HG03135 (cell line): ENCODE measurements at regions not wholly inside any gene's neighbourhood (a gene's known extent, or its start where the extent isn't known, plus 50 kb on each side); places are given as distances from the start of the nearest gene placed in this dataset.

Source experiments
- ATAC-seq: cut with Tn5 transposase; IDR thresholded peaks from one replicate; pipeline ENCODE4 v1.9.1; 2021; ENCODE audit warnings: mild to moderate bottlenecking, moderate library complexity; ENCODE audit not compliant: unreplicated experiment

- ATAC-seq = no peak
Measured at GRCh38 chr4:58561170-58561569, 1451.0 kb upstream of the IGFBP7 start.

- ATAC-seq = no peak
Measured at GRCh38 chr4:58560736-58561135, 1450.6 kb upstream of the IGFBP7 start.

- ATAC-seq = no peak
Measured at GRCh38 chr4:58553679-58554078, 1443.5 kb upstream of the IGFBP7 start.

GRCh38 chr4:58553031-58553430, 1442.8 kb upstream of the IGFBP7 start:
- ATAC-seq = no peak

- ATAC-seq = no peak
Measured at GRCh38 chr4:58551676-58552075, 1441.5 kb upstream of the IGFBP7 start.

GRCh38 chr4:58543465-58543864, 1433.3 kb upstream of the IGFBP7 start:
- no peak for ATAC-seq

- no peak for ATAC-seq
Measured at GRCh38 chr4:58541926-58542325, 1431.7 kb upstream of the IGFBP7 start.

- no peak for ATAC-seq
Measured at GRCh38 chr4:58522765-58523382, 1412.7 kb upstream of the IGFBP7 start.

- no peak for ATAC-seq
Measured at GRCh38 chr4:58515226-58515625, 1405.0 kb upstream of the IGFBP7 start.

GRCh38 chr4:58514299-58514698, 1404.1 kb upstream of the IGFBP7 start:
- no peak for ATAC-seq

- ATAC-seq = no peak
Measured at GRCh38 chr4:58510652-58511051, 1400.5 kb upstream of the IGFBP7 start.

- no peak for ATAC-seq
Measured at GRCh38 chr4:58507079-58507478, 1396.9 kb upstream of the IGFBP7 start.

GRCh38 chr4:58502839-58503238, 1392.7 kb upstream of the IGFBP7 start:
- no peak for ATAC-seq

GRCh38 chr4:58499182-58499581, 1389.0 kb upstream of the IGFBP7 start:
- no peak for ATAC-seq

GRCh38 chr4:58491620-58492019, 1381.4 kb upstream of the IGFBP7 start:
- ATAC-seq = no peak

- ATAC-seq = no peak
Measured at GRCh38 chr4:58477950-58478349, 1367.8 kb upstream of the IGFBP7 start.

- no peak for ATAC-seq
Measured at GRCh38 chr4:58477513-58477912, 1367.3 kb upstream of the IGFBP7 start.

- ATAC-seq = no peak
Measured at GRCh38 chr4:58475097-58475496, 1364.9 kb upstream of the IGFBP7 start.

- ATAC-seq = no peak
Measured at GRCh38 chr4:58465031-58465430, 1354.8 kb upstream of the IGFBP7 start.

- no peak for ATAC-seq
Measured at GRCh38 chr4:58456727-58457384, 1346.7 kb upstream of the IGFBP7 start.

- peak; percentile 67 for ATAC-seq
Measured at GRCh38 chr4:58453956-58454355, 1343.8 kb upstream of the IGFBP7 start.

GRCh38 chr4:58451707-58452106, 1341.5 kb upstream of the IGFBP7 start:
- no peak for ATAC-seq

- ATAC-seq = no peak
Measured at GRCh38 chr4:58435871-58436270, 1325.7 kb upstream of the IGFBP7 start.
